IMR-90 (cell line): ENCODE measurements at regions not wholly inside any gene's neighbourhood (a gene's known extent, or its start where the extent isn't known, plus 50 kb on each side); places are given as distances from the start of the nearest gene placed in this dataset.
"Not testable (repeated sequence)": the region's sequence is repeated elsewhere in the genome, so short reads cannot be mapped to it uniquely, and the experiment has no call there.

Experiments
- ATAC-seq: fragments of 200-7000 bp; cut with Tn5 transposase; 2 replicates; pipeline ENCODE4 v1.9.1; 2020; ENCODE audit warnings: low read depth, mild to moderate bottlenecking, moderate library complexity
- BruUV-seq: library from RNA; stranded (reverse); fragments of 400-500 nt; replicated peaks from 2 replicates; lab custom pipeline; 2021; lab: Mats Ljungman, UMichigan
- CTCF ChIA-PET: fragments of 300-600 bp; formaldehyde crosslinking; extraction: SDS; loops from one replicate; lab custom pipeline; 2021; ENCODE audit warnings: antibody characterized with exemption; lab: Yijun Ruan, JAX
- POLR2A ChIA-PET: fragments of 300-600 bp; sonication (Branson Sonifier 250); formaldehyde crosslinking; loops from one replicate; lab custom pipeline; 2022; ENCODE audit warnings: antibody characterized with exemption; ENCODE audit not compliant: unreplicated experiment; lab: Charles Lee
- DNase-seq: peaks from one replicate; pipeline ENCODE4 v3.0.0; 2013
- H2AFZ ChIP-seq: replicated peaks from 2 replicates; pipeline ENCODE3; 2013; ENCODE audit warnings: low read length, mild to moderate bottlenecking; ENCODE audit not compliant: poor library complexity
- H2AK5ac ChIP-seq: 2 replicates; pipeline ENCODE4 v1.6.1; 2013; ENCODE audit warnings: low read depth, low read length, inconsistent platforms
- H2AK9ac ChIP-seq: replicated peaks from 2 replicates; pipeline ENCODE3; 2013; ENCODE audit warnings: mild to moderate bottlenecking, low read depth, low read length, moderate library complexity; ENCODE audit not compliant: poor library complexity
- H2BK120ac ChIP-seq: 2 replicates; pipeline ENCODE4 v1.6.1; 2013; ENCODE audit warnings: low read depth, low read length, inconsistent platforms
- H2BK15ac ChIP-seq: 3 replicates; pipeline ENCODE4 v1.6.1; 2013; ENCODE audit warnings: low read depth, low read length, inconsistent platforms
- H2BK20ac ChIP-seq: 2 replicates; pipeline ENCODE4 v1.6.1; 2013; ENCODE audit warnings: low read depth, mild to moderate bottlenecking, inconsistent platforms, low read length, moderate library complexity
- H2BK5ac ChIP-seq: 2 replicates; pipeline ENCODE4 v1.6.1; 2013; ENCODE audit warnings: mild to moderate bottlenecking, low read depth, low read length, inconsistent platforms; ENCODE audit not compliant: poor library complexity, severe bottlenecking
- H3K14ac ChIP-seq: replicated peaks from 2 replicates; pipeline ENCODE4 v1.6.1; 2013; ENCODE audit warnings: low read depth, low read length, inconsistent platforms
- H3K18ac ChIP-seq: 2 replicates; pipeline ENCODE4 v1.6.1; 2013; ENCODE audit warnings: low read depth, low read length, control low read depth
- H3K23ac ChIP-seq: 2 replicates; pipeline ENCODE4 v1.6.1; 2013; ENCODE audit warnings: low read depth, low read length, inconsistent platforms
- H3K27ac ChIP-seq: 2 replicates; pipeline ENCODE4 v1.5.1; 2013; ENCODE audit warnings: mild to moderate bottlenecking, control low read depth, low read length; ENCODE audit not compliant: insufficient read depth
- H3K27me3 ChIP-seq: 2 replicates; pipeline ENCODE4 v1.6.1; 2013; ENCODE audit warnings: low read length; ENCODE audit not compliant: control insufficient read depth, insufficient read depth
- H3K36me3 ChIP-seq: 2 replicates; pipeline ENCODE4 v1.6.1; 2013; ENCODE audit warnings: low read length, mixed read lengths; ENCODE audit not compliant: control insufficient read depth, insufficient read depth
- H3K4ac ChIP-seq: 2 replicates; pipeline ENCODE4 v1.6.1; 2013; ENCODE audit warnings: low read depth, low read length, inconsistent platforms
- H3K4me1 ChIP-seq: 2 replicates; pipeline ENCODE4 v1.6.1; 2013; ENCODE audit warnings: low read length, mixed read lengths; ENCODE audit not compliant: control insufficient read depth, insufficient read depth
- H3K4me2 ChIP-seq: 2 replicates; pipeline ENCODE4 v1.6.1; 2013; ENCODE audit warnings: low read depth, mild to moderate bottlenecking, control low read depth, low read length, moderate library complexity
- H3K4me3 ChIP-seq: 2 replicates; pipeline ENCODE4 v1.5.1; 2013; ENCODE audit warnings: low read depth, mild to moderate bottlenecking, control low read depth, low read length, moderate library complexity; ENCODE audit not compliant: insufficient read depth
- H3K56ac ChIP-seq: 2 replicates; pipeline ENCODE4 v1.6.1; 2013; ENCODE audit warnings: low read length, inconsistent platforms; ENCODE audit not compliant: insufficient read depth; ENCODE audit errors: extremely low read depth
- H3K79me1 ChIP-seq, 2 experiments: 2 replicates each; pipeline ENCODE4 v1.6.1; 2013; ENCODE audit warnings: low read length in 2 of 2, inconsistent platforms in 1 of 2, low read depth in 1 of 2
- H3K9ac ChIP-seq: 2 replicates; pipeline ENCODE4 v1.6.1; 2013; ENCODE audit warnings: low read depth, low read length, control low read depth
- H3K9me1 ChIP-seq: 2 replicates; pipeline ENCODE4 v1.6.1; 2013; ENCODE audit warnings: low read length, inconsistent platforms; ENCODE audit not compliant: insufficient read depth
- H3K9me3 ChIP-seq: 2 replicates; pipeline ENCODE4 v1.6.1; 2013; ENCODE audit warnings: low read length; ENCODE audit not compliant: control insufficient read depth, insufficient read depth
- H4K20me1 ChIP-seq: 2 replicates; pipeline ENCODE4 v1.6.1; 2013; ENCODE audit warnings: low read length, inconsistent platforms; ENCODE audit not compliant: insufficient read depth
- H4K5ac ChIP-seq: 2 replicates; pipeline ENCODE4 v1.6.1; 2013; ENCODE audit warnings: mild to moderate bottlenecking, low read depth, low read length, control low read depth
- H4K8ac ChIP-seq, 2 experiments: 2 replicates each; pipeline ENCODE4 v1.6.1; 2013; ENCODE audit warnings: low read depth in 2 of 2, low read length in 2 of 2, control low read depth in 1 of 2, inconsistent platforms in 1 of 2
- H4K91ac ChIP-seq: 2 replicates; pipeline ENCODE4 v1.6.1; 2013; ENCODE audit warnings: low read depth, low read length, inconsistent platforms; ENCODE audit not compliant: insufficient read depth
- WGBS, 2 experiments: methylation state at CpG; one replicate each; pipeline versions ENCODE4 v1.1.5 to v1.1.7; 2013; ENCODE audit warnings: missing lambda C conversion rate in 2 of 2; ENCODE audit not compliant: insufficient read length in 1 of 2; ENCODE audit errors: extremely low coverage in 2 of 2; 5-methylcytosine and 5-hydroxymethylcytosine counted together
- dilution Hi-C: fragments of 300-500 bp; cut with HindIII; formaldehyde crosslinking; loops from one replicate; pipeline ENCODE4 v1.14.3; 2018; ENCODE audit warnings: low sequenced_read_pairs; ENCODE audit not compliant: unreplicated experiment
- in situ Hi-C: fragments of 300-500 bp; cut with MboI; formaldehyde crosslinking; loops from 3 replicates; pipeline ENCODE4 v1.14.3; 2019; ENCODE audit warnings: low sequenced_read_pairs, inconsistent platforms, mixed read lengths
- intact Hi-C: fragments of 100-400 bp; cut with micrococcal nuclease; formaldehyde crosslinking; loops from 2 replicates; pipeline ENCODE4 v1.10.0; 2022

- H3K23ac ChIP-seq, H4K8ac ChIP-seq, H3K79me1 ChIP-seq, H3K56ac ChIP-seq, H2BK120ac ChIP-seq, DNase-seq, H2AK5ac ChIP-seq, BruUV-seq, CTCF ChIA-PET, in situ Hi-C loops, H2BK5ac ChIP-seq, H3K9me1 ChIP-seq, H3K14ac ChIP-seq, H3K9me3 ChIP-seq, H4K5ac ChIP-seq, H3K4me2 ChIP-seq, H3K4me3 ChIP-seq, POLR2A ChIA-PET, H3K27me3 ChIP-seq, ATAC-seq, H3K9ac ChIP-seq, H3K4ac ChIP-seq, H2AFZ ChIP-seq, H2AK9ac ChIP-seq, H3K36me3 ChIP-seq, H2BK20ac ChIP-seq, H3K4me1 ChIP-seq, H4K91ac ChIP-seq, H3K27ac ChIP-seq, dilution Hi-C loops, H3K18ac ChIP-seq, intact Hi-C loops, H2BK15ac ChIP-seq, H4K20me1 ChIP-seq: not testable (repeated sequence)
- WGBS, 2 experiments, result no CpG with 5 or more reads among the region's 6 CpGs
These were observed 730.9 kb upstream of the ACTRT1 start for GRCh38 chrX:128783139-128783538.
